ENCODE measurements at regions not wholly inside any gene's neighbourhood (a gene's known extent, or its start where the extent isn't known, plus 50 kb on each side); places are given as distances from the start of the nearest gene placed in this dataset.

- DNase-seq, result no peak
Measured at GRCh38 chr2:129905664-129906081, 73.8 kb upstream of the RAB6C start.

GRCh38 chr2:129906139-129906860 is 73.2 kb upstream of the RAB6C start:
- no peak for DNase-seq

GRCh38 chr2:129906861-129907235 is 72.6 kb upstream of the RAB6C start:
- no peak for DNase-seq

- DNase-seq, result no peak
Measured at GRCh38 chr2:129907256-129907998, 72.0 kb upstream of the RAB6C start.

- DNase-seq, result no peak
Measured at GRCh38 chr2:129908721-129909373, 70.6 kb upstream of the RAB6C start.

- no peak for DNase-seq
Measured at GRCh38 chr2:129909651-129910418, 69.6 kb upstream of the RAB6C start.

- no peak for DNase-seq
Measured at GRCh38 chr2:129910446-129911362, 68.8 kb upstream of the RAB6C start.

GRCh38 chr2:129911363-129912065 is 68.0 kb upstream of the RAB6C start:
- no peak for DNase-seq

DNA sequence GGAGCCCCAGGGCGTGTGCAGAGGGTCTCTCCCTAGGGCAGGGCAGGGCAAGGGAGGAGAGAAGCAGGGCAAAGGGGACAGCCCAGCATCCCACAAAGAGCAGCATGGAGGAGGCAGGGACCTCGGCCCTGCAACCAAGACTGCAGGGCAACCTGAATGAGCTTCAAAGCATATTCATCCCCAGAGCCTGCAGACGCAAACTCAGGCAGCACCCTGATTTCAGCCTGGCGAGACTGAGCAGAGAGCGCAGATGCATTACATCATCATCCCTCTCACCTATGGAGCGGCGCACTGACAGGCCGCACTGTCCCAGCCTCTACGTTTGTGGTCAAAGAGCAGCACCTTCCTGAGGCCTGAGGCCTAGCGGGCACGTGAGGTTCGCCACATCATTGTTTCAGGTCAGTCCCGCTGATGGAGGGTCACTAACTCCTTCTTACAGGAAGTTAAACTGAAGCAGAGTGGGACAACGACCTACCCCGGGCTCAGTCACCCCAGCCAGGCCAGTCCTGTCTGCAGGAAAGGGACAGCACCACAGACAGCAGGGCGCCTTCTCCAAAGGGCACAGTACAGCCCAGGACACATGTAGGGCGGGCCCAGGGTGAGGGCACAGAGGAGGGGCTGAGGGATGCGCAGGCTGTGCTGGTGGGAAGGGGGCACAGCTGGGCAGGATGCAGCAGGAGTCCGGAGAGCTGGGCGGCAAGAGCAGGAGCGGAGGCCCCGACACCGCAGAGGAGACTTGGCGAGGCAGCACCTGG is 67.2 kb upstream of the RAB6C start:
- no peak for DNase-seq

GRCh38 chr2:129912871-129913694 is 66.4 kb upstream of the RAB6C start:
- DNase-seq, result no peak

- no peak for DNase-seq
Measured at GRCh38 chr2:129913695-129914495, 65.6 kb upstream of the RAB6C start.

GRCh38 chr2:129914538-129915302 is 64.7 kb upstream of the RAB6C start:
- DNase-seq, result no peak

DNA sequence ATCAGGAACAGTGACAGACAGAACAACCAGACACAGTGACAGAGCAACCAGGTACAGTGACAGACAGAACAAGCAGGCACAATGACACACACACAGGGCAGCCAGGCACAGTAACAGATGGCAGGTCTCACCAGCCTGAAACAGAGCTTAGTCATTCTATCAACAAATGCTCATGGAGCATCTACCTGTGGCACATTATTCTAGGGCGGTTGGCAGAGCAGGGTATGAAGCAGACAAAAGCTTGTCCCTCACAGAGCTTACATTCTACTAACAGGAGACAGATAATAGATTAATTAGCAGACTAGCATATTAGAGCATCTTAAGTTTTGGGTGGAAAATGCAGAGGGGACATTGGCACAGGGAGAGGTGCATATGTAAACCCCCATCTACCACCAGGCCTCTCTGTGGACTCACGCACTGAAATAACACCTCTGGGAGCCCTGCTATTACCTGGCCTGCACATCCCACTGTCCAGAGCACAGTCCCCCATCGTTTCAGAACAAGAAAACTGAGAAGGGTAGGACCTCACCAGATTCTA is 64.1 kb upstream of the RAB6C start:
- no peak for DNase-seq

- no peak for DNase-seq
Measured at GRCh38 chr2:129918604-129919003, 60.9 kb upstream of the RAB6C start.

DNA sequence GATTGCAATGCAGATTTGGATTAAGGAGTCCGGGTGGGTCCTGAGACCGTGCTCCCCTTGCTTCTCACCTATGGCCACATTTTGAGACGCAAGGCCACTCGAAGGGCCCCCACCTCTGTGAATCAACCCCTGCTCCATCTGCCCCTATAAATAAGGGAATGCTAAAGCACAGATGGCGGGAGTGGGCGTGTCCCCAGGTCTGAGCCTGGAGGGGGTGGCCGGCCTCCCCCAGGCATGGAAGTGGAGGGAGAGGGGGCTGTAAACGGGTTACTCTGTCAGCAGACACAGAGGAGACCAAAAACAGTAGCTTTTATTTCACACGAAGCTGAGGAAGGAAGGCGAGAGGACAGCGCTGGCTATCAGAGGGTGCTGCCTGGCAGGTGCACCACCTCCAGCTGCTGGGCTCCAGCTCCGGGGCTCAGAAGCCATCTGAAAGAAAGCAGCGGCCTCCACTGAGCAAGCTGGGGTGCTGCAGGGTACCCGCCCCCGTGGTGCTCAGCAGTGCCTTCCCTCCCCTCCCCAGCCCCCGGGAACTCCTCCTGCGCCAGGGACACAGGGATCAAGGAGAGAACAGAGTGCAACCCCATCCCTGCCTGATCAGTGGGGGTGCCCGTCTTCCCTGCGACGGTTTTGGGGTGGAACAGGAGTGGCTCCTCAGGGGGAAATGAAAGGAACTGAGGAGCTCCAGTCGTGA is 56.7 kb upstream of the RAB6C start:
- peak; percentile 27 for DNase-seq

DNA sequence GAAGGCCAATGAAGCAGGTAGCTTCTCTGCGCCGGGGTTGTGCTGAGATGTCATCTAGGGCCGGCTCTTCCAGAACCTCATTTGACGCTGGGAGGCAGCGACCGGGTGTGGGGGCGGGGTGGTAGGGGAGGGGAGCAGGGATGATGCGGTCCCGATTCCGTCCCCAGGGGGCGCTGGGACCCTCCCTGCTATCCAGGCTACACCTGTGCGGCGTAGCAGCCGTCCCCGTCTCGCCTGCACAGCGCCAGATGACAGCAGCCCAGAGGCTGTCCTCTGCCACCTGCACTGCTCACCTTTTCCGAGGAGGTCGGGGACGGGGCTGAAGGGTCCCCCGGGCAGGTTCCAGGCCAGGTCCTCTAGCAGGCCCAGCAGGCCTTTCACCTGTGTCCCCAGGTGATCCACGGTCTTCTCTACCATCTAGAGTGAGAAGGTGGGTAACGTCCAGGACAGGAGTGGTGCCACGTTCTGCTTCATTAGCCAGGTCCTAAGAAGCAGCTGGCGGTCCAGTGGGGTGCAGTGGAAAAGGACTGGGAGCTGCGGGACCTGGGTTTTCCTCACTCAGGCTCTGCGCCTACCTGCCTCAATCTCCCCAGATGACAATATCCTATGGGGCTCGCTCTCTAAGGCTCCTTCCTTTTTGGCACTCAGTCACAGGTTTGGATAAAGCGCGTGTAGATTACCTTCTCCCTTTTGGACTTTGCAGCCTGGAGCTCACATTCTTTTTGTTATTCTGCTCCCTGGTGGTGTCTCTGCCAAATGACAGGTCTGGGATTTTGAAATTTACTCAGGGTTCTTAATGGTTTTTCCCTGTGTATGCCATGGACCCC is 56.0 kb upstream of the RAB6C start:
- DNase-seq, result peak; percentile 50

All from NCI-H526 treated with DMSO at 0.1 percent for 48 hours (cell line).